LNCaP clone FGC (cell line): ENCODE measurements at regions not wholly inside any gene's neighbourhood (a gene's known extent, or its start where the extent isn't known, plus 50 kb on each side); places are given as distances from the start of the nearest gene placed in this dataset.

Experiments used
- DNase-seq: peaks from one replicate; pipeline ENCODE4 v3.0.0-alpha.2; 2011; ENCODE audit warnings: low read depth
- H3K4me3 ChIP-seq: 2 replicates; pipeline ENCODE4 v1.5.1; 2011; ENCODE audit warnings: mild to moderate bottlenecking, low read depth, low read length, control low read depth
- CTCF ChIP-seq: IDR thresholded peaks from 2 replicates; pipeline ENCODE4 v1.5.1; 2012; ENCODE audit warnings: mild to moderate bottlenecking; ENCODE audit not compliant: control insufficient read depth, insufficient read depth; ENCODE audit errors: extremely low read depth

GRCh38 chr3:176088962-176089383, 1108.3 kb downstream of the TBL1XR1 start:
- no peak for DNase-seq
- TF ChIP-seq CTCF: no peak
- H3K4me3 ChIP-seq: no peak overlapping the region

GRCh38 chr3:176087066-176087697, 1110.1 kb downstream of the TBL1XR1 start:
- no peak for TF ChIP-seq CTCF
- DNase-seq: no peak
- no peak overlapping the region for H3K4me3 ChIP-seq

- TF ChIP-seq CTCF: no peak
- no peak for DNase-seq
- no peak overlapping the region for H3K4me3 ChIP-seq
Measured at GRCh38 chr3:176079785-176080184, 1117.5 kb downstream of the TBL1XR1 start.

GRCh38 chr3:176078906-176079305, 1118.4 kb downstream of the TBL1XR1 start:
- TF ChIP-seq CTCF: no peak
- no peak for DNase-seq
- no peak overlapping the region for H3K4me3 ChIP-seq

GRCh38 chr3:176075491-176075890, 1121.8 kb downstream of the TBL1XR1 start:
- H3K4me3 ChIP-seq: no peak overlapping the region
- no peak for TF ChIP-seq CTCF
- DNase-seq: no peak

- DNase-seq: no peak
- no peak overlapping the region for H3K4me3 ChIP-seq
- TF ChIP-seq CTCF: no peak
Measured at GRCh38 chr3:176075046-176075445, 1122.2 kb downstream of the TBL1XR1 start.

- DNase-seq: no peak
- TF ChIP-seq CTCF: no peak
- no peak overlapping the region for H3K4me3 ChIP-seq
Measured at GRCh38 chr3:176074096-176074495, 1123.2 kb downstream of the TBL1XR1 start.
